H9 (cell line): ENCODE measurements at regions not wholly inside any gene's neighbourhood (a gene's known extent, or its start where the extent isn't known, plus 50 kb on each side); places are given as distances from the start of the nearest gene placed in this dataset.

Experiments used
- DNase-seq: peaks from one replicate; pipeline ENCODE4 v3.0.0-alpha.2; 2017
- H2AFZ ChIP-seq: one replicate; pipeline ENCODE4 v1.6.1; 2013; ENCODE audit warnings: mild to moderate bottlenecking, low read length, control low read depth, moderate library complexity
- H2AK5ac ChIP-seq: 2 replicates; pipeline ENCODE4 v1.6.1; 2013; ENCODE audit warnings: low read length, control low read depth, mixed read lengths; ENCODE audit not compliant: insufficient read length
- H2BK120ac ChIP-seq: one replicate; pipeline ENCODE4 v1.6.1; 2013; ENCODE audit warnings: low read depth, mild to moderate bottlenecking, low read length, control low read depth, inconsistent platforms; ENCODE audit not compliant: poor library complexity, severe bottlenecking
- H2BK12ac ChIP-seq: 2 replicates; pipeline ENCODE4 v1.6.1; 2013; ENCODE audit warnings: low read length, control low read depth, mixed read lengths, low read depth; ENCODE audit not compliant: insufficient read length
- H2BK15ac ChIP-seq: 2 replicates; pipeline ENCODE4 v1.6.1; 2013; ENCODE audit warnings: low read depth, low read length, control low read depth
- H2BK20ac ChIP-seq: one replicate; pipeline ENCODE4 v1.6.1; 2013; ENCODE audit warnings: low read depth, mild to moderate bottlenecking, low read length, control low read depth, inconsistent platforms; ENCODE audit not compliant: poor library complexity, severe bottlenecking
- H2BK5ac ChIP-seq: 2 replicates; pipeline ENCODE4 v1.6.1; 2013; ENCODE audit warnings: low read length, control low read depth, mixed read lengths; ENCODE audit not compliant: insufficient read length
- H3K14ac ChIP-seq: 2 replicates; pipeline ENCODE4 v1.6.1; 2013; ENCODE audit warnings: low read length, control low read depth; ENCODE audit not compliant: insufficient read depth
- H3K18ac ChIP-seq: 2 replicates; pipeline ENCODE4 v1.6.1; 2013; ENCODE audit warnings: low read depth, mild to moderate bottlenecking, mixed read lengths, low read length, control low read depth; ENCODE audit not compliant: insufficient read length
- H3K23ac ChIP-seq: 2 replicates; pipeline ENCODE4 v1.6.1; 2013; ENCODE audit warnings: low read length, control low read depth, mixed read lengths, low read depth; ENCODE audit not compliant: insufficient read length
- H3K23me2 ChIP-seq: 2 replicates; pipeline ENCODE4 v1.6.1; 2013; ENCODE audit warnings: low read depth, mild to moderate bottlenecking, mixed read lengths, low read length, control low read depth; ENCODE audit not compliant: insufficient read length, poor library complexity, severe bottlenecking
- H3K27ac ChIP-seq: 2 replicates; pipeline ENCODE4 v1.5.1; 2013; ENCODE audit warnings: low read length, control low read depth, mixed read lengths, low read depth; ENCODE audit not compliant: insufficient read length
- H3K27me3 ChIP-seq: 2 replicates; pipeline ENCODE4 v1.6.1; 2013; ENCODE audit warnings: low read length, control low read depth, inconsistent platforms; ENCODE audit not compliant: insufficient read depth
- H3K4ac ChIP-seq: 2 replicates; pipeline ENCODE4 v1.6.1; 2013; ENCODE audit warnings: low read depth, mild to moderate bottlenecking, control low read depth, inconsistent platforms, low read length, moderate library complexity
- H3K4me1 ChIP-seq: 2 replicates; pipeline ENCODE4 v1.6.1; 2013; ENCODE audit warnings: low read length, control low read depth, inconsistent platforms; ENCODE audit not compliant: insufficient read depth
- H3K4me2 ChIP-seq: 2 replicates; pipeline ENCODE4 v1.6.1; 2013; ENCODE audit warnings: low read length, control low read depth, mixed read lengths; ENCODE audit not compliant: insufficient read length, insufficient read depth
- H3K56ac ChIP-seq: 2 replicates; pipeline ENCODE4 v1.6.1; 2013; ENCODE audit warnings: low read depth, mild to moderate bottlenecking, mixed read lengths, low read length, control low read depth; ENCODE audit not compliant: insufficient read length
- H3K79me1 ChIP-seq: 2 replicates; pipeline ENCODE4 v1.6.1; 2013; ENCODE audit warnings: low read depth, mild to moderate bottlenecking, moderate library complexity, low read length, control low read depth, inconsistent platforms; ENCODE audit not compliant: insufficient read depth, poor library complexity, severe bottlenecking
- H3K79me2 ChIP-seq: 2 replicates; pipeline ENCODE4 v1.6.1; 2013; ENCODE audit warnings: low read length, control low read depth, inconsistent platforms; ENCODE audit not compliant: insufficient read depth
- H3K9ac ChIP-seq: 2 replicates; pipeline ENCODE4 v1.6.1; 2013; ENCODE audit warnings: low read length, control low read depth, mixed read lengths; ENCODE audit not compliant: insufficient read length; ENCODE audit errors: extremely low read depth
- H3K9me3 ChIP-seq: one replicate; pipeline ENCODE4 v1.6.1; 2013; ENCODE audit warnings: low read depth, low read length, inconsistent platforms; ENCODE audit not compliant: control insufficient read depth
- H3T11ph ChIP-seq: one replicate; pipeline ENCODE4 v1.6.1; 2013; ENCODE audit warnings: mild to moderate bottlenecking, low read length, control low read depth, inconsistent platforms
- H4K20me1 ChIP-seq: one replicate; pipeline ENCODE4 v1.6.1; 2013; ENCODE audit not compliant: control insufficient read depth, insufficient read length, insufficient read depth
- H4K5ac ChIP-seq: 2 replicates; pipeline ENCODE4 v1.6.1; 2013; ENCODE audit warnings: low read depth, mild to moderate bottlenecking, mixed read lengths, low read length, control low read depth; ENCODE audit not compliant: insufficient read length
- H4K8ac ChIP-seq: replicated peaks from 2 replicates; pipeline ENCODE4 v1.6.1; 2013; ENCODE audit warnings: low read length, control low read depth, mixed read lengths, low read depth; ENCODE audit not compliant: insufficient read length
- H4K91ac ChIP-seq: 2 replicates; pipeline ENCODE4 v1.6.1; 2013; ENCODE audit warnings: low read depth, mild to moderate bottlenecking, moderate library complexity, mixed read lengths, low read length, control low read depth; ENCODE audit not compliant: insufficient read length
- H3K27ac Mint-ChIP-seq, 3 experiments: 2 replicates in 2 of 3; 3 replicates in 1 of 3; pipeline ENCODE4 v1.8.0; 2020 to 2021; ENCODE audit warnings: mixed read lengths in 3 of 3, mild to moderate bottlenecking in 1 of 3, moderate library complexity in 1 of 3
- H3K27me3 Mint-ChIP-seq: 2 replicates; pipeline ENCODE4 v1.8.0; 2021; ENCODE audit warnings: low read depth, mild to moderate bottlenecking, moderate library complexity, mixed read lengths
- H3K36me3 Mint-ChIP-seq, 3 experiments: 2 replicates in 2 of 3; 3 replicates in 1 of 3; pipeline ENCODE4 v1.8.0; 2020 to 2021; ENCODE audit warnings: low read depth in 3 of 3, mixed read lengths in 3 of 3; ENCODE audit not compliant: insufficient read depth in 1 of 3
- H3K4me1 Mint-ChIP-seq, 2 experiments: 2 replicates each; pipeline ENCODE4 v1.8.0; 2020; ENCODE audit warnings: mixed read lengths in 2 of 2
- H3K4me3 Mint-ChIP-seq, 2 experiments: 2 replicates in 1 of 2; 3 replicates in 1 of 2; pipeline ENCODE4 v1.8.0; 2020 to 2021; ENCODE audit warnings: mild to moderate bottlenecking in 2 of 2, mixed read lengths in 2 of 2, moderate library complexity in 1 of 2
- H3K9me3 Mint-ChIP-seq, 2 experiments: 2 replicates in 1 of 2; 3 replicates in 1 of 2; pipeline ENCODE4 v1.8.0; 2020; ENCODE audit warnings: mild to moderate bottlenecking in 2 of 2, mixed read lengths in 2 of 2, moderate library complexity in 1 of 2
- WGBS: extraction: QIAGEN DNeasy Blood & Tissue Kit; methylation state at CpG from one replicate; pipeline ENCODE4 v1.1.7; 2013; ENCODE audit warnings: missing lambda C conversion rate, low lambda C conversion rate, mixed read lengths; ENCODE audit not compliant: insufficient read length; ENCODE audit errors: extremely low coverage; 5-methylcytosine and 5-hydroxymethylcytosine counted together
- TF ChIP-seq, protein P1 (sequence below): fragments of 200-600 bp; sonication (generic); conservative IDR thresholded peaks from 3 replicates; pipeline ENCODE4 v1.8.0; 2021; ENCODE audit warnings: antibody characterized with exemption, mild to moderate bottlenecking

DNA sequence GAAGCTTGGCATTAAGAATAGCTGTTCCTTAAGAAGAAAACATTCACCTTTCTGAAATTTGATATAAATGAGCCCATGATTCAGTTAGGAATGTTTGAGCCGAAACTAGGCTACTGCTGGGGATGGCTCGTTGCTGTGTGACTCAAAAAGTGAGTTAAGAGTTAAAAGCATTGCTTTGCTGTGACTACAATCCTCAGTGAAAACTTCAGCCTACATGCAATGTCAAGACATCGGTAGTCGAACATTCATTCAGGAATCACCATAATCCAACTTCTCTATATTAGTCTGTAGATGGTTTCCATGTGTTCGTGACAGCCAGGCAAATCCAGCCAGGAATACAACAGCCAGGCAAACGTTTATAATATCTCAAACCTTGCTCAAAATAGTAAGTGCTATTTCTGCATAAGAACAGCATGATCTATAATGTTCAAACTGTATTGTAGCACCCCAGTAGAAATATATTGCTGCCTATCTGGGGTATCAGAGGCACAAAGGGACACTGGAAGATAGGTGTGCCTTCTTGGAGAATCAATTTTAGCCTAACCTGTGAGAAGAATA, 1225.1 kb downstream of the CDH8 start:
- no peaks in the 10 kb centered on the region for H3K27me3 ChIP-seq
- H3K79me1 ChIP-seq = no peaks in the 10 kb centered on the region
- no peaks in the 10 kb centered on the region for H3K4me1 Mint-ChIP-seq
- H3K23me2 ChIP-seq = no peaks in the 10 kb centered on the region
- WGBS = no CpG with 5 or more reads among the region's 6 CpGs
- H2BK20ac ChIP-seq = no peak overlapping the region
- no peak overlapping the region for H3K23ac ChIP-seq
- no peak overlapping the region for H3K4me3 Mint-ChIP-seq
- no peak overlapping the region for H2BK15ac ChIP-seq
- no peaks in the 10 kb centered on the region for H4K20me1 ChIP-seq
- no peak for DNase-seq
- peaks cover 0 to 5% (median 0%) of the 10 kb centered on the region in 3 experiments; a peak in 1 of 7 replicates for H3K36me3 Mint-ChIP-seq
- TF ChIP-seq, protein P1, sequence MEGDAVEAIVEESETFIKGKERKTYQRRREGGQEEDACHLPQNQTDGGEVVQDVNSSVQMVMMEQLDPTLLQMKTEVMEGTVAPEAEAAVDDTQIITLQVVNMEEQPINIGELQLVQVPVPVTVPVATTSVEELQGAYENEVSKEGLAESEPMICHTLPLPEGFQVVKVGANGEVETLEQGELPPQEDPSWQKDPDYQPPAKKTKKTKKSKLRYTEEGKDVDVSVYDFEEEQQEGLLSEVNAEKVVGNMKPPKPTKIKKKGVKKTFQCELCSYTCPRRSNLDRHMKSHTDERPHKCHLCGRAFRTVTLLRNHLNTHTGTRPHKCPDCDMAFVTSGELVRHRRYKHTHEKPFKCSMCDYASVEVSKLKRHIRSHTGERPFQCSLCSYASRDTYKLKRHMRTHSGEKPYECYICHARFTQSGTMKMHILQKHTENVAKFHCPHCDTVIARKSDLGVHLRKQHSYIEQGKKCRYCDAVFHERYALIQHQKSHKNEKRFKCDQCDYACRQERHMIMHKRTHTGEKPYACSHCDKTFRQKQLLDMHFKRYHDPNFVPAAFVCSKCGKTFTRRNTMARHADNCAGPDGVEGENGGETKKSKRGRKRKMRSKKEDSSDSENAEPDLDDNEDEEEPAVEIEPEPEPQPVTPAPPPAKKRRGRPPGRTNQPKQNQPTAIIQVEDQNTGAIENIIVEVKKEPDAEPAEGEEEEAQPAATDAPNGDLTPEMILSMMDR = no peak
- H3K27ac Mint-ChIP-seq = no peak overlapping the region
- H2AK5ac ChIP-seq = no peak overlapping the region
- H4K8ac ChIP-seq = no peak overlapping the region
- H2BK12ac ChIP-seq = no peak overlapping the region
- no peak overlapping the region for H3K14ac ChIP-seq
- H3K4me2 ChIP-seq = no peak overlapping the region
- no peaks in the 10 kb centered on the region for H3K9me3 ChIP-seq
- no peak overlapping the region for H3K18ac ChIP-seq
- H2BK5ac ChIP-seq = no peak overlapping the region
- no peaks in the 10 kb centered on the region for H3K79me2 ChIP-seq
- no peak overlapping the region for H3K27ac ChIP-seq
- H4K91ac ChIP-seq = no peak overlapping the region
- H4K5ac ChIP-seq = no peak overlapping the region
- peaks cover 2 to 3% of the 10 kb centered on the region in 2 experiments; a peak in 1 of 5 replicates for H3K9me3 Mint-ChIP-seq
- H2BK120ac ChIP-seq = no peak overlapping the region
- H3T11ph ChIP-seq = no peak overlapping the region
- no peak overlapping the region for H2AFZ ChIP-seq
- H3K56ac ChIP-seq = no peak overlapping the region
- no peaks in the 10 kb centered on the region for H3K4me1 ChIP-seq
- H3K27me3 Mint-ChIP-seq = no peaks in the 10 kb centered on the region
- no peak overlapping the region for H3K9ac ChIP-seq
- H3K4ac ChIP-seq = no peak overlapping the region
